Panc1 (cell line): ENCODE measurements at regions not wholly inside any gene's neighbourhood (a gene's known extent, or its start where the extent isn't known, plus 50 kb on each side); places are given as distances from the start of the nearest gene placed in this dataset.

ENCODE experiments used
- ATAC-seq: fragments of 200-7000 bp; cut with Tn5 transposase; 2 replicates; pipeline ENCODE4 v1.9.1; 2020; ENCODE audit warnings: mild to moderate bottlenecking, moderate library complexity
- BruUV-seq: library from RNA; stranded (reverse); fragments of 400-500 nt; replicated peaks from 2 replicates; lab custom pipeline; 2021; lab: Mats Ljungman, UMichigan
- CTCF ChIA-PET: fragments of 300-600 bp; sonication (Branson Sonifier 250); formaldehyde crosslinking; loops from one replicate; lab custom pipeline; 2022; ENCODE audit warnings: antibody characterized with exemption; lab: Charles Lee
- POLR2A ChIA-PET: fragments of 300-600 bp; sonication (Branson Sonifier 250); formaldehyde crosslinking; loops from one replicate; lab custom pipeline; 2022; ENCODE audit warnings: antibody characterized with exemption; lab: Charles Lee
- DNase-seq: peaks from one replicate; pipeline ENCODE4 v3.0.0-alpha.2; 2010; ENCODE audit warnings: low read depth, low spot score
- H3K27ac ChIP-seq: 2 replicates; pipeline ENCODE4 v1.5.1; 2011; ENCODE audit warnings: mild to moderate bottlenecking, low read length, inconsistent platforms
- H3K27me3 ChIP-seq: fragments of 200-500 bp; sonication (Bioruptor generic); 2 replicates; pipeline ENCODE4 v1.6.0; 2014; ENCODE audit warnings: low read length, inconsistent platforms; ENCODE audit not compliant: control insufficient read depth, insufficient read depth
- H3K36me3 ChIP-seq: fragments of 200-500 bp; sonication (Bioruptor generic); 2 replicates; pipeline ENCODE4 v1.5.1; 2014; ENCODE audit warnings: inconsistent platforms, mild to moderate bottlenecking, low read length, moderate library complexity; ENCODE audit not compliant: control insufficient read depth, insufficient read depth
- H3K4me1 ChIP-seq: 2 replicates; pipeline ENCODE4 v1.5.1; 2011; ENCODE audit warnings: inconsistent platforms, mild to moderate bottlenecking, low read length, moderate library complexity; ENCODE audit not compliant: control insufficient read depth, insufficient read depth
- H3K4me3 ChIP-seq, 2 experiments: 2 replicates each; pipeline ENCODE4 v1.5.1; 2011 to 2012; ENCODE audit warnings: low read depth in 2 of 2, low read length in 2 of 2, mild to moderate bottlenecking in 2 of 2, inconsistent platforms in 1 of 2, moderate library complexity in 1 of 2
- H3K9me3 ChIP-seq: fragments of 200-500 bp; sonication (Bioruptor generic); 2 replicates; pipeline ENCODE4 v1.5.1; 2014; ENCODE audit warnings: low read depth, mild to moderate bottlenecking, inconsistent platforms, low read length, moderate library complexity; ENCODE audit not compliant: control insufficient read depth, insufficient read depth
- CTCF ChIP-seq: fragments of 450-650 bp; IDR thresholded peaks from 2 replicates; pipeline ENCODE4 v1.5.1; 2017; ENCODE audit warnings: mild to moderate bottlenecking
- POLR2AphosphoS5 ChIP-seq: IDR thresholded peaks from 2 replicates; pipeline ENCODE4 v1.6.1; 2012; ENCODE audit warnings: mild to moderate bottlenecking, low read depth, low read length, moderate library complexity
- REST ChIP-seq, 2 experiments: IDR thresholded peaks; 2 replicates each; pipeline ENCODE4 v1.6.1; 2011 to 2012; ENCODE audit warnings: low read depth in 2 of 2, control low read depth in 1 of 2, low read length in 1 of 2, mild to moderate bottlenecking in 1 of 2, moderate library complexity in 1 of 2; ENCODE audit not compliant: insufficient read depth in 1 of 2
- SIN3A ChIP-seq: IDR thresholded peaks from 2 replicates; pipeline ENCODE4 v1.6.1; 2012; ENCODE audit warnings: low read depth, mild to moderate bottlenecking, low read length, moderate library complexity, borderline replicate concordance; ENCODE audit not compliant: insufficient read depth
- TCF7L2 ChIP-seq: IDR thresholded peaks from 2 replicates; pipeline ENCODE4 v1.6.1; 2011; ENCODE audit warnings: mild to moderate bottlenecking, low read depth, low read length, inconsistent platforms
- in situ Hi-C: cut with HindIII; loops from 2 replicates; pipeline ENCODE4 v1.10.0; 2016; ENCODE audit warnings: low sequenced_read_pairs, low pct_unique_long_range_greater_than_20kb
- intact Hi-C: fragments of 100-400 bp; cut with micrococcal nuclease; formaldehyde crosslinking; loops from one replicate; pipeline ENCODE4 v1.10.0; 2022; ENCODE audit not compliant: unreplicated experiment

DNA sequence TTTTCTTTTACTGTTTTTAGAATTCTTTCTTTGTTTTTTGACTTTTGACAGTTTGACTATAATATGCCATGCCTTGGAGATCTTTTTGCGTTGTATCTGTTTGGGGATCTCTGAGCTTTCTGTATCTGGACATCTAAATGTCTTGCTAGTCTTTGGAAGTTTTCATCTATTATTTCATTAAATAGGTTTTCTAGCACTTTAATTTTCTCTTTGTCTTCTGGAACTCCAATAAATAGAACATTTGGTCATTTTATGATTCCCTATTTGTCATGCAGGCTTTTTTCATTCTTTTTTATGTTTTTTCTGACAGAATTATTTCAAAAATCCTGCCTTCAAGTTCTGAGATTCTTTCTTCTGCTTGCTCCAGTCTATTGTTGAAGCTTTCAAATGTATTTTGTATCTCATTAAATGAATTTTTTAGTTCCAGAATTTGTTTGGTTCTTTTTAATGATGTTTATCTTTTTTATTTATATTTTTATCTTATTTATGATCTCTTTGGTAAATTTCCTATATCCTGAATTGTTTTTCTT is 201.4 kb downstream of the CHD9NB start:
- H3K4me1 ChIP-seq: no peaks in the 10 kb centered on the region
- no peak overlapping the region for H3K27ac ChIP-seq
- in situ Hi-C loops (no loop called here), intact Hi-C loops (no loop called here)
- BruUV-seq: no TSS peak
- ATAC-seq (no peak), DNase-seq (no peak)
- H3K4me3 ChIP-seq: no peak overlapping the region
- H3K36me3 ChIP-seq: no peaks in the 10 kb centered on the region
- TF ChIP-seq CTCF (no peak), TCF7L2 (no peak), POLR2AphosphoS5 (no peak), REST (IDR thresholded peaks at IDR 0.05; ENCODE audit: insufficient read depth in 1 of 2, low read depth in 2 of 2, low read length in 1 of 2) (no peak), SIN3A (no peak)
- CTCF ChIA-PET: no interaction called here
- no peaks in the 10 kb centered on the region; the same call in 1 of the 2 replicates for H3K9me3 ChIP-seq
- POLR2A ChIA-PET: no interaction called here
- no peaks in the 10 kb centered on the region for H3K27me3 ChIP-seq

DNA sequence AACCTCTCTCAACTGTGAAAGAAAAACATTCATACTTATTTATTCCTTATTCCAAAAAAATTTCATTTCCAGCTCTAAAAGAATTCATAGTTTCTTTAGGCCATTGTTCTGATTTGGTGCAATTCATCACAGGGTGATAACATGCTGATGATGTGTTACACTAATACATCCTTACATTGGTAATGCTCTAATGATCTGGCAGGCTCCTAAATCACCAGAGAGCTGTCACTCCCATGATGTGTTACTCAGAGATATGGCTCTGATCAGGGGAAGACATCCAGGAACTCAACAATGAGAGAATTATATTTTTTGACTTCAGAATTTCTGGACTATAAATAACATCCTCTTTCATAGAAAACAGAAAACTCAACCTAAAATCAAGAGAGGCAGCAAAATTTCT is 209.3 kb downstream of the CHD9NB start:
- Histone ChIP-seq H3K36me3 (no peaks in the 10 kb centered on the region), H3K9me3 (no peaks in the 10 kb centered on the region), H3K27me3 (no peaks in the 10 kb centered on the region), H3K4me1 (no peaks in the 10 kb centered on the region), H3K4me3 (no peak overlapping the region), H3K27ac (no peak overlapping the region)
- ATAC-seq: no peak
- intact Hi-C loops (no loop called here), in situ Hi-C loops (no loop called here)
- POLR2A ChIA-PET: no interaction called here
- DNase-seq: no peak
- TF ChIP-seq REST (IDR thresholded peaks at IDR 0.05; ENCODE audit: insufficient read depth in 1 of 2, low read depth in 2 of 2, low read length in 1 of 2) (no peak), CTCF (no peak), POLR2AphosphoS5 (no peak), TCF7L2 (no peak), SIN3A (no peak)
- no TSS peak for BruUV-seq
- CTCF ChIA-PET: no interaction called here
